Astrocyte of the cerebellum (primary cell): ENCODE measurements at regions not wholly inside any gene's neighbourhood (a gene's known extent, or its start where the extent isn't known, plus 50 kb on each side); places are given as distances from the start of the nearest gene placed in this dataset.

Experiments used
- DNase-seq: peaks from one replicate; pipeline ENCODE4 v3.0.0-alpha.2; 2011; ENCODE audit warnings: low read depth
- H3K4me3 ChIP-seq: 2 replicates; pipeline ENCODE4 v1.5.1; 2011; ENCODE audit warnings: mild to moderate bottlenecking, low read depth, low read length, moderate library complexity
- in situ Hi-C: cut with HindIII; loops from 2 replicates; pipeline ENCODE4 v1.10.0; 2017; ENCODE audit warnings: low sequenced_read_pairs
- TF ChIP-seq, protein P1 (sequence below): IDR thresholded peaks from 2 replicates; pipeline ENCODE4 v1.5.1; 2012; ENCODE audit warnings: low read length, low read depth, moderate library complexity, mild to moderate bottlenecking; ENCODE audit errors: missing control alignments

DNA sequence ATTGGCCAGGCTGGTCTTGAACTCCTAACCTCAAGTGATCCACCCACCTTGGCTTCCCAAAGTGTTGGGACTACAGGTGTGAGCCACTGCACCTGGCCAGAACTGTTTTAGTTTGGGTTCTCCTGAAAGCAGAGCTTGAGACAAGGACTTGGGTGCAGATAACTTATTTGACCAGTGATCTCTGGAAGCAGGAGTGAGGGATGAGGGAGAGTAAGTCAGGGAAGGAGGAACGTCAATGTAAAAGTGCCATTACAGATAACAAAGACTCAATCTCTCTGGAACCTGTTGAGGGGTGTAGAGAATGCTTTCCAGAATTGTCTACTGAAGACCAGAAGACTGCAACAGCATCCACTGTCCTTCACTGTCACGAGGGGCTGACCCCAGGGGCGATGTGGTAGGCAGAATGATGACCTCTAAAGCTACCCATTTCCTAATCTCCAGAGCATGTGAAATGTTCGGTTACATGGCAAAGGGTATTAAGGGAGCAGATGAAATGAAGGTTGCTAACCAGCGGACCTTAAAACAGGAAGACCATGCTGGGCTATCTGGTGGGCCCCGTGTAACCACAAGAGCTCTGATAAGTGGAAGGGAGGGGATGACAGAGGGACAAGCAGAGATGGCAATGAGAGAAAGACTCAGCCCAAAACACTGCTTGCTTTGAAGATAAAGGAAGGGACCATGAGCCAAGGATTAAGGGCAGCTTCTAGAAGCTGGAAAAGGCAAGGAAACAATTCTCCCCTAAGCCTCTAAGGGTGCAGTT, 207.8 kb downstream of the RBM19 start:
- no peak for DNase-seq
- no peak overlapping the region for H3K4me3 ChIP-seq
- in situ Hi-C loops, result no loop called here
- TF ChIP-seq, protein P1, sequence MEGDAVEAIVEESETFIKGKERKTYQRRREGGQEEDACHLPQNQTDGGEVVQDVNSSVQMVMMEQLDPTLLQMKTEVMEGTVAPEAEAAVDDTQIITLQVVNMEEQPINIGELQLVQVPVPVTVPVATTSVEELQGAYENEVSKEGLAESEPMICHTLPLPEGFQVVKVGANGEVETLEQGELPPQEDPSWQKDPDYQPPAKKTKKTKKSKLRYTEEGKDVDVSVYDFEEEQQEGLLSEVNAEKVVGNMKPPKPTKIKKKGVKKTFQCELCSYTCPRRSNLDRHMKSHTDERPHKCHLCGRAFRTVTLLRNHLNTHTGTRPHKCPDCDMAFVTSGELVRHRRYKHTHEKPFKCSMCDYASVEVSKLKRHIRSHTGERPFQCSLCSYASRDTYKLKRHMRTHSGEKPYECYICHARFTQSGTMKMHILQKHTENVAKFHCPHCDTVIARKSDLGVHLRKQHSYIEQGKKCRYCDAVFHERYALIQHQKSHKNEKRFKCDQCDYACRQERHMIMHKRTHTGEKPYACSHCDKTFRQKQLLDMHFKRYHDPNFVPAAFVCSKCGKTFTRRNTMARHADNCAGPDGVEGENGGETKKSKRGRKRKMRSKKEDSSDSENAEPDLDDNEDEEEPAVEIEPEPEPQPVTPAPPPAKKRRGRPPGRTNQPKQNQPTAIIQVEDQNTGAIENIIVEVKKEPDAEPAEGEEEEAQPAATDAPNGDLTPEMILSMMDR, result no peak

DNA sequence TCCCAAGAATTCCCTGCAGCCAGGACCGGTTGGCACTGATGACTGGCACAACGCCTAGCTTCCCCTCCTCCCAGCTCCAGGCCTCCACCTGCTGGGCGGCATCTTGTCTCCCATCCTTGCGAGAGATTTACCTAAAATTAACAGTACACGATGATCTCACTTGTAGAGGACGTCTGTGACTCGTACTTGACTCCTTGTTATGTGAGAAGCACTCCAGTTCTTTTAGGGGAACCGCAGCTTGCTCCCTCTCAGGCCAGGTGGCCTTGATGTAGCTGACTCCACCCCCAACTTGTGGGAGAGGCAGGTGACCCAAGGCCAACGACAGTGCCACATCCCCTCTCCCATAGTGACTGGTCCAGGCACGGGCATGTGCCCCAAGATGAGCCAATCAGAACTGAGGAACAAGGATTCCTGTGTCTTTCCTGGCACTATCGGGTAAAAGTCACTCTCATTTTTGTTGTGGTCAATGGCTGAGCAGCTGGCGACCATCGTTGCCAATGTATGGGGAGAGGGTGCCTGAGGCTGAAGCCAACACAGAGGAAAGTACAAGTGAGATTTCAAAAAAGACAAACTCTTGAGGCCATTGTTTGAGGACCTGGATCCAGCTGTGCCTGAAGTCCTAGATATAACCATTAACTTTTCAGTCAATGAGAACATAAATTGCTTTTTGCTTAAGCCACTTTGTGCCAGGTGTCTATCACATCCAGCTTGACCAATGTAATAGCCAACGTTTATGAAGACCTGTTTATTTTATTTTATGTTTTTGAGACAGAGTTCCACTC, 208.7 kb downstream of the RBM19 start:
- H3K4me3 ChIP-seq, result no peak overlapping the region
- in situ Hi-C loops, result no loop called here
- no peak for DNase-seq
- TF ChIP-seq, protein P1, result no peak

DNA sequence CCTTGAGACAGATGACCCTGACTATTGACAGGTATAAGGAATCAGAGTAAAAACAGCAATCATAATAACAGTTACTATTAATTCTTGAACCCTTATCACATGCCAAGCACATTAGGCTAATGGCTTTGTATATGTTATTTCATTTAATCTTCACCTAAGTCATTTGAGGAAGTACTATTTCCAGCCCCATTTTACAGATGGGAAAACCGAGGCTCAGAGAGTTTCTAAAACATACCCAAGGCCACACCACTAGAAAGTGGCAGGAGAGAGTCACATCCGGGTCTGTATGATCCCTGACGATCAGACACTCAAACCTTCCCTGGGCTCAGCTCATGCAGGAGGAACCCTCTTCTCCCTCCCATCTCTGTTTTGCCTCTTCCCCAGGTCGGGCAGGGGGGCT, 209.5 kb downstream of the RBM19 start:
- H3K4me3 ChIP-seq, result no peak overlapping the region
- no peak for DNase-seq
- TF ChIP-seq, protein P1, result no peak
- in situ Hi-C loops, result no loop called here

DNA sequence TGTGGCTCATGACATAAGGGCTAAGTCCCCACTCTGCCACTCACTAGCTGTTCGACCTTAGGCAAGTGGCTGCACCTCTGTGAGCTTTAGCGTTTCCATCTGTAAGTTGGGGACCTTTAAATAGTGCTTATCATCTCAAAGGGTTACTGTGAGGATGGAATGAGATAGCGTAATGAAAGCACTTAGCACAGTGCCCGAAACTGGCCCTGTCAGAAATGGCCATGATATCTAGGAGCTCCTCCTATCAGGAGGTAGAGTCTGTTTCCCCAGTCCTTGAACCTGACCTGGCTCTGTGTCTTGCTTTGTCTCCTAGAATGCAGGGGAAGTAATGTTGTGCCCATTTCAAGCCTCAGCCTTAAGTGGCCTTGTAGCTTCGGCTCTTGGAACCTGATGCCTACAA, 211.0 kb downstream of the RBM19 start:
- H3K4me3 ChIP-seq, result no peak overlapping the region
- in situ Hi-C loops, result no loop called here
- DNase-seq, result no peak
- TF ChIP-seq, protein P1, result no peak

DNA sequence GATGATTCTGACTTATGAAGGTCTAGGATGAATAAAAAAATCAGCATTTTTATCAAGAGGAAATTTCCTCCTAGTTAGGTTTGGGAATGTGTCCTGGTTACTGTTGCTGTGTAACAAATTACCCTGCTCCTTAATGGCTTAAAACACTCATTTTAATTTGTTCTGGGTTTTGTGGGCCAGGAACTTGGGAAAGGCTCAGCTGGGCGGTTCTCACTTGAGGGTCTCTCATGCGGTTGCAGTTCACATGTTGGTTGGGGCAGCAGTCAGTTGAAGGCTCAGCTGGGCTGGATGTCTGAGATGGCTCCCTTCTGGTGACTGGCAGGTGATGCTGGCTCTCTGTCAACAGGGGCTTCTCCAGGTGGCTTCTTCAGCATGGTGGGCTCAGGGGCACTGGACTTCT, 214.6 kb downstream of the RBM19 start:
- no peak overlapping the region for H3K4me3 ChIP-seq
- in situ Hi-C loops, result no loop called here

DNA sequence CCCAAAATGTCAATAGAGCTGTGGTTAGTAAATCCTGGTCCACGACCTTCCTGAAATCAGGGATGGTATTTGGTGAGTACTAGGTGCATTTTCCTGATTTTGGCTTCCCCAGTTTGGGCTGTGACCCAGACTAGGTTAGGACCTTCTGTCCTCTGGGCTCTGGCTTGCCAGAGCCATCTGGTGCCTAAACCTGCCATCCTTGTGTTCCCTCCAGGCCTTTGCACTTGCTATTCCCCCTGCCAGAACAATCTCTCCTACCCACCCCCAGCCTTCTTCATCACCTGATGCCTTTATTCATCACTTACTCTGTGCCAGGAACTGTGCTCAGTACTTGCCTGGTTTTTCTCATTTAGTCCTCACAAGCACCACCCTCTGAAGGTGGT, 216.7 kb downstream of the RBM19 start:
- TF ChIP-seq, protein P1, result no peak
- H3K4me3 ChIP-seq, result no peak overlapping the region
- DNase-seq, result no peak
- in situ Hi-C loops, result loop anchor here (10.0 kb wide), 1 partner anchor 85 kb away; no protein-coding TSS in a partner anchor

More for the DNA sequence above, 214.6 kb downstream of the RBM19 start:
- no peak for DNase-seq
- TF ChIP-seq, protein P1, result no peak
